RWPE1 (cell line): ENCODE measurements at regions not wholly inside any gene's neighbourhood (a gene's known extent, or its start where the extent isn't known, plus 50 kb on each side); places are given as distances from the start of the nearest gene placed in this dataset.
A peak's percentile ranks its signal among the peaks of the same experiment; 100 is the strongest.
"Not testable (repeated sequence)": the region's sequence is repeated elsewhere in the genome, so short reads cannot be mapped to it uniquely, and the experiment has no call there.

ENCODE experiments used
- CTCF ChIA-PET: fragments of 350-600 bp; sonication (Branson Sonifier 250); formaldehyde crosslinking; extraction: SDS; loops from one replicate; lab custom pipeline; 2021; lab: Yijun Ruan, JAX
- POLR2A ChIA-PET: fragments of 400-600 bp; formaldehyde crosslinking; extraction: SDS; loops from one replicate; lab custom pipeline; 2020; ENCODE audit warnings: antibody characterized with exemption; ENCODE audit not compliant: low non-redundant PET; lab: Yijun Ruan, JAX
- DNase-seq: peaks from one replicate; pipeline ENCODE4 v3.0.0; 2012; ENCODE audit warnings: low spot score
- H3K27ac ChIP-seq: fragments of 450-650 bp; 2 replicates; pipeline ENCODE4 v1.5.1; 2017
- TF ChIP-seq, protein P1 (sequence below): fragments of 450-650 bp; conservative IDR thresholded peaks from 2 replicates; pipeline ENCODE4 v1.5.1; 2017; ENCODE audit warnings: low read depth, mild to moderate bottlenecking

DNA sequence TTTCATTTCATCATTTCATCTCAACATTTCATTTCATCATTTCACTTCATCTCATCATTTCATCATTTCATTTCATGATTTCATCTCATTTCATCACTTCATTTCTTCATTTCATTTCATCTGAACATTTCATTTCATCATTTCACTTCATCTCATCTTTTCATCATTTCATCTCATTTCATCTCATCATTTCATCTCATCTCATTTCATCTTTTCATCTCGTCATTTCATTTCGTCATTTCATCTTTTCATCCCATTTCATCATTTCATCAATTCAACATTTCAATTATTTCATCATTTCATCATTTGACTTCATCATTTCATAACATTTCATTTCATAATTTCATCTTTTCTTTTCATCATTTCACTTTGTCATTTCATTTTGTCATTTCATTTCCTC, 128.4 kb downstream of the ANKRD30BL start:
- POLR2A ChIA-PET, result no interaction called here
- TF ChIP-seq, protein P1, sequence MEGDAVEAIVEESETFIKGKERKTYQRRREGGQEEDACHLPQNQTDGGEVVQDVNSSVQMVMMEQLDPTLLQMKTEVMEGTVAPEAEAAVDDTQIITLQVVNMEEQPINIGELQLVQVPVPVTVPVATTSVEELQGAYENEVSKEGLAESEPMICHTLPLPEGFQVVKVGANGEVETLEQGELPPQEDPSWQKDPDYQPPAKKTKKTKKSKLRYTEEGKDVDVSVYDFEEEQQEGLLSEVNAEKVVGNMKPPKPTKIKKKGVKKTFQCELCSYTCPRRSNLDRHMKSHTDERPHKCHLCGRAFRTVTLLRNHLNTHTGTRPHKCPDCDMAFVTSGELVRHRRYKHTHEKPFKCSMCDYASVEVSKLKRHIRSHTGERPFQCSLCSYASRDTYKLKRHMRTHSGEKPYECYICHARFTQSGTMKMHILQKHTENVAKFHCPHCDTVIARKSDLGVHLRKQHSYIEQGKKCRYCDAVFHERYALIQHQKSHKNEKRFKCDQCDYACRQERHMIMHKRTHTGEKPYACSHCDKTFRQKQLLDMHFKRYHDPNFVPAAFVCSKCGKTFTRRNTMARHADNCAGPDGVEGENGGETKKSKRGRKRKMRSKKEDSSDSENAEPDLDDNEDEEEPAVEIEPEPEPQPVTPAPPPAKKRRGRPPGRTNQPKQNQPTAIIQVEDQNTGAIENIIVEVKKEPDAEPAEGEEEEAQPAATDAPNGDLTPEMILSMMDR, result no peak
- CTCF ChIA-PET, result no interaction called here
- DNase-seq, result no peak
- no peak overlapping the region for H3K27ac ChIP-seq

DNA sequence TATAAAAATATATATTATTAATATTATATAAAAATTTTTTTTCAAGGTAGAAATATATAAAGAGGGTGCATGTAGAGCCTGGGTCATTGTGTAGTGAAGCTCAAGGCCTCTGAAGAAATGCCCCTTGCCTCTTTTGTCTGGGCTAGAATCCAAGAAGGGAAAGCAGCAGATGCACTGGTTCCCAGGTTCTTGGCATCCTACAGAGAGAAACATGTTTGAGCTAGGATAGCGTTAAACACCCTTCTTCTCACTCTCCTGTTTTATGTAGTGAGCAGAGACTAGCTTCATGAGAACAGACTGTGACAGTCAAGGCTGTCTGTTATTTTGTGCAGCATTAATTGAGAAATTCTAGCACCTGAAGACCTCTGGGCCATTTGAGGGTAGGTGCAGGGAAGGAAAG, 149.7 kb downstream of the ANKRD30BL start:
- H3K27ac ChIP-seq, POLR2A ChIA-PET, CTCF ChIA-PET, DNase-seq: not testable (repeated sequence)

DNA sequence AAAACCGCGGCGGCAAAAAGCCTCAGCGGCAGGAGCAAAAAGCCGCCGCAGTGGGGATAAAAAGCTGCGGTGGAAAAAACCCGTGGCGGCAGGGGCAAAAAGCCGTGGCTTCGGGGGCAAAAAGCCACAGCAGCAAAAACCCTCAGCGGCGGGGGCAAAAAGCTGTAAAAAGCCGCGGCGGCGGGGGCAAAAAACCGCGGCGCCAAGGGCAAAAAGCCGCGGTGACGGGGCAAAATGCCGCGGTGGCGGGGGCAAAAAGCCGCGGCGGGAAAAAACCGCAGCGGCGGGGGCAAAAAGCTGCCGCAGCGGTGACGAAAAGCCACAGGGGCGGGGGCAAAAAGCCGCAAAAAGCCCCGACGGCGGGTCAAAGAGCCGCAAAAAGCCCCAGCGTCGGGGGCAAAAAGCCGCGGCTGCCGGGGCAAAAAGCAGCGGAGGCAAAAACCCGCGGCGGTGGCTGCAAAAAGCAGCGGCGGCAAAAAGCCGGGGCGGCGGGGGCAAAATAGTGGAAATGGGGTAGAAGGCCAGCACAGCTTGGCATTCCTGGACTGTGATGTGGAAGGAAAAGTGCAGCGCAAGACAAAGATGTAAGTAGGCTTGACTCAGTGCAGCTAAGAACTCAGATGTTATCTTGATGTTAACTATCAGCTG, 151.8 kb downstream of the ANKRD30BL start:
- H3K27ac ChIP-seq, result no peak overlapping the region
- no peak for DNase-seq
- POLR2A ChIA-PET, result no interaction called here
- TF ChIP-seq, protein P1, result no peak
- CTCF ChIA-PET, result no interaction called here

DNA sequence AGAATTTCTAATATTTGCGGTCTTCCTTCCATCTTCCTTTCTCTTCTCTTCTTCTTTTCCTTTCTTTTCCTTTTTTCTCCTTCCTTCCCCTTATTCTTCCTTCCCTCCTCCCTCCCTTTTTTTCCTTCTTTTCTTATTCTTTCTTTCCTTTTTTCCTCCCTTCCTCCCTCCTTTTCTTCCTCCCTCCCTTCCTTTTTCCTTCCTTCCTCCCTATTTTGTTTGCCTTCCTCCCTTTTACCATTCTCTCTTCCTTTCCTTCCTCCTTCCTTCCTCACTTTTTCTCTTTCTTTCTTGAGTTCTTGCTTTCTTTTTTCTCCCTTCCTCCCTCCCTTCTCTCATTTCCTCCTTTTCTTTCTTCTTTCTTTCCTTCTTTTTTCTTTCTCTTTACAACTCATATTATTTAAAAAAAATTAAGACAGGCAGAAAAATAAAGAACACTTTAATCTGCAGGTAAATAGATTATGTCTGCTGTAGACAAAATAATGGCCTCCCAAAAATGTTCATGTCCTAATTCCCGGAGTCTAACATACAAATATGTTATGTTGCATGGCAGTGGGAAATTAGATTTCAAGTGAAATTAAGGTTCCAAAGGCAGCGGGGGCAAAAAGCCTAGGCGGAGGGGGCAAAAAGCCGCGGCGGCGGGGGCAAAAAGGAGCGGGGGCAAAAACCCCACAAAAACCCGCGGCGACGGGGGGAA, 152.4 kb downstream of the ANKRD30BL start:
- POLR2A ChIA-PET, result no interaction called here
- no peak overlapping the region for H3K27ac ChIP-seq
- TF ChIP-seq, protein P1, result no peak
- DNase-seq, result no peak
- CTCF ChIA-PET, result no interaction called here

DNA sequence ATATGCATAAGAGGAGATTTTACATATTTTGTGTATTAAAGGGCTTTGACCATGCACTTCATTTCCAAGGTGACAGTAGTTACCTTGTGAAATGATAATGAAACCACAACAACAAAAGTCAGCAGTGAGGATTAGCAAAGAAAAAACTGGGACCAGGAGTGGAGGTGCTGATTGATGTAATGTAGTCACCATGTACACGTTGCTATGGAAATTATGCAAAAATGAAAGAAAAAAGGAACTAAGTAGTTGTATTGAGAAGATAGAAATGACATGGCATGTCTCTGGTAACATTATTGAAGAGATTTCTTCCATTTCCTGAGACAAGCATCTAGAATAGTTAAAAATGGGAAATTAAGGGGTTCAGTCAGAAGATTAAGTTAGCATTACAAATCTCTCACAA, 171.0 kb downstream of the ANKRD30BL start:
- POLR2A ChIA-PET, DNase-seq, H3K27ac ChIP-seq, CTCF ChIA-PET: not testable (repeated sequence)

DNA sequence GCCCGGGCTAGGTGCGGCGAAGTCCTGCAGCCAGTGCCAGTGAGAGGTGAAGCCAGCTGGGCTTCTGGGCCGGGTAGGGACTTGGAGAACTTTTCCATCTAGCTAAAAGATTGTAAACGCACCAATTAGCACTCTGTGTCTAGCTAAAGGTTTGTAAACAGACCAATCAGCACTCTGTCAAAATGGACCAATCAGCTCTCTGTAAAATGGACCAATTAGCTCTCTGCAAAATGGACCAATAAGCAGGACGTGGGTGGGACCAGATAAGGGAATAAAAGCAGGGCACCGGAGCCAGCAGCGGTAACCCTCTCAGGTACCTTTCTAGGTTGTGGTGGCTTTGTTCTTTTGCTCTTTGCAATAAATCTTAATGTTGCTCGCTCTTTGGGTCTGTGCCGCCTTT, 195.1 kb downstream of the ANKRD30BL start:
- CTCF ChIA-PET, POLR2A ChIA-PET, H3K27ac ChIP-seq, DNase-seq: not testable (repeated sequence)

DNA sequence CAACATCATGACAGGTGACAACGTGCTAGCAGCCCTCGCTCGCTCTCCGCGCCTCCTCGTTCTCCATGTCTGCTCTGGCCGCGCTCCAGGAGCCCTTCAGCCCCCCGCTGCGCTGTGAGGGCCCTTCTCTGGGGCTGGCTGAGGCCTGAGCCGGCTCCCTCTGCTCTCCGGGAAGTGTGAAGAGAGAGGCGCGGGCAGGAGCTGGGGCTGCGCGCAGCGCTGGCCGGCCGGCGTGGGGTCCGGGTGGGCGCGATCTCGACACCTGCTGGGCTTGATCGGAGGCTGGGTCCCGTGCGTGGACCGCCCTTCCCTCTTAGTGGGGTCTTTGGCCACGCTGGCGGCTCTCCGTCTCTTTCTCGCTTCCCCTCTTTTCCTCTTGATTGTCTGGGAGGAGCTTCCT, 195.5 kb downstream of the ANKRD30BL start:
- TF ChIP-seq, protein P1, result no peak
- DNase-seq, result no peak
- ChIA-PET POLR2A (no interaction called here), CTCF (no interaction called here)
- no peak overlapping the region for H3K27ac ChIP-seq

DNA sequence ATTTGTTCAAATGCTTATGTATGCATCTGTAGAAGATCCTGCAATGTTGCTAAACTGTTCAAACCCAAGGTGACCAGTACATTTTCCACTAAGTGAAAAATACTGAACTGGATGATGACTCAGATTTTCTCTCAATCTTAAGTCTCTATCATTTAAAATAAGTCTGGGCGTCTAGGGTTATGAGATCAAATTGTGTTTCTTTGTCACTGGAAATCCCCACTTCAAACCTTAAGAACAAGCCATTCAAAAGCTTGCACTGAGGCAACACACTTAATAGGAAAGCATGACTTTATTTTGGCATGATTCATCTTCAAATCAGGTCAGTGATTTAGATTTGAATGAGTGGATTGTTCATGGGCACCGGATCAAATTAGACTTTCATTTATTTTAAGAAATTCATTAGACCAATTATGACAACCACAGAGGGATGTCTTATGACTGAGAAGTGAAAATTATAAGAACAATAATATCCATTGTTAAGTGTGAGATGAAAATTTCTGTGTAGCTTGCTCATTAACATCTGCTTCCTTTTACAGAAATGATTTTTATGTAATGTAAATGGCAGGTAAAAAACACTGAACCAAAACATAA, 203.6 kb downstream of the ANKRD30BL start:
- CTCF ChIA-PET, POLR2A ChIA-PET, H3K27ac ChIP-seq, DNase-seq: not testable (repeated sequence)

DNA sequence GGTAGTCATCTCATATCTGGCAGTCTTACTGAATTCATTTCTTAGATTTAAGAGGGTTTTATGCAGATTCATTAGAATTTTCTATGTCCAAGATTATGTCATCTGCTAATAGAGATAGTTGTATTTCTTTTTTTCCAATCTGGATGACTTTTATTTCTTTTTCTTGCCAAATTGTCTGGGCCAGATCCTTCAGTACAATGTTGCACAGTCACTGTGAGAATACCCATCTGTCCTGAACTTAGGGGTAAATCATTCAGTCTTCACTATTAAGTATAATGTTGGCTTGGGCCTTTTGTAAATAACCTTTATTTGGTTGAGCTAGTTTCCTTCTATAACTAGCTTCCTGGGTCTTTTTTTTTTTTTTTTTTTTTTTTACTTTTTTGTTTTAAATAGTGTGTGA, 213.1 kb downstream of the ANKRD30BL start:
- DNase-seq, H3K27ac ChIP-seq, CTCF ChIA-PET, POLR2A ChIA-PET: not testable (repeated sequence)

GRCh38 chr2:131923287-131923686, 238.5 kb downstream of the ANKRD30BL start:
- peak; percentile 1 for DNase-seq
- POLR2A ChIA-PET, CTCF ChIA-PET, H3K27ac ChIP-seq: not testable (repeated sequence)

DNA sequence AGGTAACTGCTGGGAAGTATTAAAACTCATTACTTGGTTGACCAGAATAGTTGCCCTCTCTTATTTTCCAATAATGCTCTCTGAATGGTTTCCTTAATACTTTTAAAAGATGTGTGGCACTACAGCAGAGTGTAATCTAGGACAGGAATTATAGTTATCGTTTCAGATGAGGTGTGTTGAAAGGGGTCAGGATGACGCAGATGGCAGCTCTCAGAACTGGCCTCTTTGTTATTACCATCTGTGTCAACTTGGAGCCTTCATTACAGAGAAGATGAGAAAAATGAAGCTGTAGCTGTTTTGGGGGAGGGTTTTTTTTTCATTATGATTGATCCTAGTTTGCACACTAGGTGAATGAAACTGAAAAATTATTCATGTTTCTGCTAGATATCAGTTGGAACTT, 238.9 kb downstream of the ANKRD30BL start:
- DNase-seq, CTCF ChIA-PET, POLR2A ChIA-PET, H3K27ac ChIP-seq: not testable (repeated sequence)
